ENCODE measurements at regions not wholly inside any gene's neighbourhood (a gene's known extent, or its start where the extent isn't known, plus 50 kb on each side); places are given as distances from the start of the nearest gene placed in this dataset.

GRCh38 chr17:77543801-77544200, 403.0 kb downstream of the SEC14L1 start:
- Histone ChIP-seq H3K27ac (peak overlapping the region in 1 of 10 donors; percentile 88), H3K27me3 (peaks cover 0 to 20% (median 4%) of the 10 kb centered on the region in 7 donors), H3K4me1 (peaks cover 0 to 28% (median 13%) of the 10 kb centered on the region in 9 donors), H3K4me3 (no peak overlapping the region), H3K36me3 (no peaks in the 10 kb centered on the region), H3K9me3 (peaks cover 0 to 4% (median 0%) of the 10 kb centered on the region in 11 donors)
- ATAC-seq: no peak
- TF ChIP-seq CTCF (IDR thresholded peaks at IDR 0.05): no peak
- no peak for DNase-seq
- intact Hi-C loops (cut with DNase I): loop anchor here (2.0 to 10.0 kb wide), 13 partner anchors 131 to 473 kb away; no protein-coding TSS in a partner anchor
- WGBS, 2 donors: 79 to 83% methylated on average over 15 of the region's 15 CpGs

- TF ChIP-seq CTCF (IDR thresholded peaks at IDR 0.05): no peak
- DNase-seq: no peak
- Histone ChIP-seq H3K36me3 (no peaks in the 10 kb centered on the region), H3K27me3 (peaks cover 0 to 20% (median 4%) of the 10 kb centered on the region in 7 donors), H3K4me3 (no peak overlapping the region), H3K4me1 (peaks cover 0 to 28% (median 10%) of the 10 kb centered on the region in 9 donors), H3K9me3 (peaks cover 0 to 4% (median 0%) of the 10 kb centered on the region in 11 donors), H3K27ac (no peak overlapping the region)
- no peak for ATAC-seq
- WGBS, 2 donors: 82 to 84% methylated on average over 13 of the region's 13 CpGs
- intact Hi-C loops (cut with DNase I): loop anchor here (5.0 to 10.0 kb wide), 10 partner anchors 130 to 470 kb away; no protein-coding TSS in a partner anchor
These were observed 403.8 kb downstream of the SEC14L1 start for GRCh38 chr17:77544347-77545110.

GRCh38 chr17:77546772-77547241, 406.0 kb downstream of the SEC14L1 start:
- WGBS, 2 donors: 27 to 37% methylated on average over 13 of the region's 13 CpGs
- H3K27ac ChIP-seq: peak overlapping the region in 1 of 10 donors; percentile 40
- peaks cover 0 to 4% (median 0%) of the 10 kb centered on the region in 11 donors for H3K9me3 ChIP-seq
- H3K27me3 ChIP-seq: peaks cover 0 to 8% (median 0%) of the 10 kb centered on the region in 7 donors
- DNase-seq (no peak), ATAC-seq (no peak)
- TF ChIP-seq CTCF (IDR thresholded peaks at IDR 0.05): no peak
- intact Hi-C loops (cut with DNase I): loop anchor here in 6 of 10 donors (5.0 to 10.0 kb wide), 7 partner anchors 128 to 468 kb away; no protein-coding TSS in a partner anchor
- H3K4me1 ChIP-seq: peaks cover 0 to 24% (median 10%) of the 10 kb centered on the region in 9 donors
- H3K36me3 ChIP-seq: no peaks in the 10 kb centered on the region
- peak overlapping the region in 7 of 10 donors; percentile 4 to 40 (median 21) for H3K4me3 ChIP-seq

GRCh38 chr17:77548967-77549366, 408.2 kb downstream of the SEC14L1 start:
- H3K4me1 ChIP-seq: peaks cover 0 to 3% (median 0%) of the 10 kb centered on the region in 9 donors
- H3K27ac ChIP-seq: no peak overlapping the region
- WGBS, 2 donors: 63 to 70% methylated on average over 5 of the region's 5 CpGs
- ATAC-seq (no peak), DNase-seq (no peak)
- H3K36me3 ChIP-seq: no peaks in the 10 kb centered on the region
- H3K27me3 ChIP-seq: no peaks in the 10 kb centered on the region
- intact Hi-C loops (cut with DNase I): loop anchor here in 6 of 10 donors (5.0 to 10.0 kb wide), 7 partner anchors 126 to 466 kb away; no protein-coding TSS in a partner anchor
- no peak for TF ChIP-seq CTCF (IDR thresholded peaks at IDR 0.05)
- no peak overlapping the region for H3K4me3 ChIP-seq
- H3K9me3 ChIP-seq: peaks cover 0 to 4% (median 0%) of the 10 kb centered on the region in 11 donors
